Gastroesophageal sphincter (tissue), 3 donors: ENCODE measurements at regions not wholly inside any gene's neighbourhood (a gene's known extent, or its start where the extent isn't known, plus 50 kb on each side); places are given as distances from the start of the nearest gene placed in this dataset.

Source experiments
- CTCF ChIP-seq, 4 experiments: fragments of 200-600 bp in 2 of 4; fragments of 450-650 bp in 2 of 4; sonication (generic) in 1 of 4; IDR thresholded peaks; one replicate each; pipeline ENCODE4 v1.5.1; 2017 to 2019; ENCODE audit warnings: antibody characterized with exemption in 4 of 4, mild to moderate bottlenecking in 2 of 4, moderate library complexity in 2 of 4
- EP300 ChIP-seq: sonication (generic); formaldehyde crosslinking; IDR thresholded peaks from one replicate; pipeline ENCODE4 v1.6.1; 2017; ENCODE audit warnings: antibody characterized with exemption, mild to moderate bottlenecking
- POLR2A ChIP-seq, 2 donors: fragments of 450-650 bp; IDR thresholded peaks; one replicate each; pipeline ENCODE4 v1.6.1; 2017; ENCODE audit warnings: antibody characterized with exemption in 2 of 2, mild to moderate bottlenecking in 2 of 2, moderate library complexity in 1 of 2

GRCh38 chrX:138885886-138886285 is 174.4 kb upstream of the FGF13 start:
- no peak for TF ChIP-seq EP300
- TF ChIP-seq POLR2A (IDR thresholded peaks at IDR 0.05), result no peak
- no peak for TF ChIP-seq CTCF (IDR thresholded peaks at IDR 0.05)
